HepG2 (cell line): ENCODE measurements at regions not wholly inside any gene's neighbourhood (a gene's known extent, or its start where the extent isn't known, plus 50 kb on each side); places are given as distances from the start of the nearest gene placed in this dataset.
A peak's percentile ranks its signal among the peaks of the same experiment; 100 is the strongest.

Experiments used
- ATF4 ChIP-seq, 2 experiments: fragments of 450-650 bp in 1 of 2; sonication (generic) in 1 of 2; formaldehyde crosslinking; IDR thresholded peaks; 2 replicates each; pipeline versions ENCODE4 v1.5.0 to v1.8.0; 2020 to 2022; ENCODE audit warnings: mild to moderate bottlenecking in 1 of 2, missing genetic modification reagents in 1 of 2
- CREBL2 ChIP-seq: sonication (generic); formaldehyde crosslinking; IDR thresholded peaks from 2 replicates; pipeline ENCODE4 v1.8.1; 2023; ENCODE audit warnings: missing genetic modification reagents, mild to moderate bottlenecking, borderline replicate concordance
- E2F1 ChIP-seq: sonication (generic); formaldehyde crosslinking; IDR thresholded peaks from 2 replicates; pipeline ENCODE4 v1.5.0; 2020; ENCODE audit warnings: missing genetic modification reagents
- ELF3 ChIP-seq: IDR thresholded peaks from 2 replicates; pipeline ENCODE4 v1.6.1; 2016; ENCODE audit warnings: missing genetic modification reagents, missing compliant biosample characterization
- FOXO1 ChIP-seq: sonication (generic); formaldehyde crosslinking; IDR thresholded peaks from 2 replicates; pipeline ENCODE4 v1.4.0; 2020; ENCODE audit warnings: missing genetic modification reagents
- HNF1B ChIP-seq: sonication (generic); formaldehyde crosslinking; IDR thresholded peaks from 2 replicates; pipeline ENCODE4 v1.5.1; 2020; ENCODE audit warnings: mild to moderate bottlenecking, moderate library complexity, missing genetic modification reagents
- MAFK ChIP-seq, 2 experiments: IDR thresholded peaks in 1 of 2; conservative IDR thresholded peaks in 1 of 2; 2 replicates each; pipeline ENCODE4 v1.6.1; 2011; ENCODE audit warnings: improper control_type of control experiment in 2 of 2, low read length in 2 of 2
- NFKB2 ChIP-seq: sonication (generic); formaldehyde crosslinking; IDR thresholded peaks from 2 replicates; pipeline ENCODE4 v1.4.0; 2020; ENCODE audit warnings: missing genetic modification reagents, borderline replicate concordance
- NRL ChIP-seq: sonication (generic); formaldehyde crosslinking; IDR thresholded peaks from 2 replicates; pipeline ENCODE4 v1.5.0; 2020; ENCODE audit warnings: missing genetic modification reagents, mild to moderate bottlenecking, moderate library complexity, borderline replicate concordance
- SUZ12 ChIP-seq: fragments of 150-350 bp; IDR thresholded peaks from 2 replicates; pipeline ENCODE4 v1.6.1; 2014; ENCODE audit warnings: low read depth, low read length
- THAP9 ChIP-seq: sonication (generic); formaldehyde crosslinking; IDR thresholded peaks from 2 replicates; pipeline ENCODE4; 2020; ENCODE audit warnings: missing genetic modification reagents, mild to moderate bottlenecking, borderline replicate concordance
- TMF1 ChIP-seq: sonication (generic); formaldehyde crosslinking; IDR thresholded peaks from 2 replicates; pipeline ENCODE4 v1.8.1; 2022; ENCODE audit warnings: low read depth, missing genetic modification reagents
- ZFYVE20 ChIP-seq: sonication (generic); formaldehyde crosslinking; IDR thresholded peaks from 2 replicates; pipeline ENCODE4 v1.8.0; 2023; ENCODE audit warnings: low read depth, mild to moderate bottlenecking, moderate library complexity, missing genetic modification reagents, borderline replicate concordance
- ZGPAT ChIP-seq: IDR thresholded peaks from 2 replicates; pipeline ENCODE4 v1.6.1; 2016; ENCODE audit warnings: mild to moderate bottlenecking
- ZNF121 ChIP-seq: sonication (generic); formaldehyde crosslinking; IDR thresholded peaks from 2 replicates; pipeline ENCODE4 v1.5.0; 2020; ENCODE audit warnings: mild to moderate bottlenecking, missing genetic modification reagents
- ZNF253 ChIP-seq: sonication (generic); formaldehyde crosslinking; IDR thresholded peaks from 2 replicates; pipeline ENCODE4 v1.8.0; 2022; ENCODE audit warnings: mild to moderate bottlenecking, missing genetic modification reagents, borderline replicate concordance
- ZNF335 ChIP-seq: sonication (generic); formaldehyde crosslinking; IDR thresholded peaks from 2 replicates; pipeline ENCODE4 v1.4.0; 2020; ENCODE audit warnings: missing genetic modification reagents
- ZNF383 ChIP-seq: sonication (generic); formaldehyde crosslinking; IDR thresholded peaks from 2 replicates; pipeline ENCODE4 v1.4.0; 2020; ENCODE audit warnings: missing genetic modification reagents, mild to moderate bottlenecking, borderline replicate concordance
- ZNF501 ChIP-seq: sonication (generic); formaldehyde crosslinking; IDR thresholded peaks from 2 replicates; pipeline ENCODE4 v1.5.1; 2020; ENCODE audit warnings: mild to moderate bottlenecking, moderate library complexity, missing genetic modification reagents
- ZNF589 ChIP-seq: sonication (generic); formaldehyde crosslinking; conservative IDR thresholded peaks from 2 replicates; pipeline ENCODE4 v1.8.0; 2022; ENCODE audit warnings: mild to moderate bottlenecking, moderate library complexity, missing genetic modification reagents
- ZNF713 ChIP-seq: sonication (generic); formaldehyde crosslinking; IDR thresholded peaks from 2 replicates; pipeline ENCODE4 v1.4.0; 2020; ENCODE audit warnings: mild to moderate bottlenecking, missing genetic modification reagents
- ZNF740 ChIP-seq: sonication (generic); formaldehyde crosslinking; IDR thresholded peaks from 2 replicates; pipeline ENCODE4 v1.4.0; 2020; ENCODE audit warnings: missing genetic modification reagents

- TF ChIP-seq ZNF253 (CRISPR knock-in tag) (no peak), ZNF589 (CRISPR knock-in tag) (no peak; the same call in 1 of the 2 replicates), FOXO1 (CRISPR knock-in tag) (peak; percentile 79; the same call in 1 of the 2 replicates), ZNF121 (CRISPR knock-in tag) (no peak), E2F1 (no peak), ZNF383 (no peak), CREBL2 (no peak), SUZ12 (no peak), MAFK (conservative IDR thresholded peaks at IDR 0.05 in 1 of 2, IDR thresholded peaks at IDR 0.05 in 1 of 2; ENCODE audit: low read length in 2 of 2) (no peak), ZNF713 (CRISPR knock-in tag) (no peak), ATF4 (CRISPR knock-in tag; IDR thresholded peaks at IDR 0.05) (no peak), ZNF501 (CRISPR knock-in tag) (peak; percentile 48; the same call in 1 of the 2 replicates), ZFYVE20 (CRISPR knock-in tag) (no peak), ZGPAT (CRISPR knock-in tag) (no peak), HNF1B (CRISPR knock-in tag) (0 out of 2 replicates have a peak, but pooled peaks have one; percentile 41), THAP9 (no peak), NRL (CRISPR knock-in tag) (no peak), ZNF740 (CRISPR knock-in tag) (no peak), TMF1 (CRISPR knock-in tag) (no peak), ELF3 (CRISPR knock-in tag) (peak; percentile 39; the same call in 1 of the 2 replicates), NFKB2 (CRISPR knock-in tag) (no peak), ZNF335 (CRISPR knock-in tag) (no peak)
Measured at GRCh38 chr5:61790678-61791077, 458.6 kb downstream of the ZSWIM6 start (continued).
